Body of pancreas (tissue), 4 donors: ENCODE measurements at regions not wholly inside any gene's neighbourhood (a gene's known extent, or its start where the extent isn't known, plus 50 kb on each side); places are given as distances from the start of the nearest gene placed in this dataset.

Source experiments
- ATAC-seq: fragments of 150-250 bp; one replicate; pipeline ENCODE4 v1.9.1; 2016
- DNase-seq, 4 donors: peaks; one replicate each; pipeline ENCODE4 v3.0.0-alpha.2; 2019
- H3K27ac ChIP-seq, 4 donors: fragments of 200-600 bp; sonication (generic); 1 replicate in 3 of 4; 2 replicates in 1 of 4; pipeline versions ENCODE4 v1.5.1 to v1.6.1; 2016 to 2019; ENCODE audit warnings: mild to moderate bottlenecking in 1 of 4, mixed read lengths in 1 of 4, moderate library complexity in 1 of 4
- H3K27me3 ChIP-seq, 2 donors: fragments of 200-600 bp; sonication (generic); one replicate each; pipeline ENCODE4 v1.6.0; 2016; ENCODE audit warnings: mild to moderate bottlenecking in 1 of 2
- H3K36me3 ChIP-seq, 2 donors: fragments of 200-600 bp; sonication (generic); replicated peaks in 1 of 2; 2 replicates each; pipeline ENCODE4 v1.5.1; 2016; ENCODE audit warnings: low read depth in 2 of 2; ENCODE audit not compliant: insufficient read depth in 1 of 2
- H3K4me1 ChIP-seq: fragments of 200-600 bp; sonication (generic); one replicate; pipeline ENCODE4 v1.6.0; 2016
- H3K4me3 ChIP-seq, 2 donors: fragments of 200-600 bp; sonication (generic); 1 replicate in 1 of 2; 2 replicates in 1 of 2; pipeline ENCODE4 v1.5.1; 2016 to 2019
- H3K9me3 ChIP-seq, 3 donors: fragments of 200-600 bp; sonication (generic); 1 replicate in 2 of 3; 2 replicates in 1 of 3; pipeline ENCODE4 v1.5.1; 2016
- POLR2A ChIP-seq, 3 donors: fragments of 450-650 bp; IDR thresholded peaks; one replicate each; pipeline ENCODE4 v1.6.1; 2016; ENCODE audit warnings: antibody characterized with exemption in 3 of 3, mild to moderate bottlenecking in 2 of 3
- WGBS, 2 donors: methylation state at CpG; one replicate each; pipeline ENCODE4 v1.1.5; 2017; 5-methylcytosine and 5-hydroxymethylcytosine counted together
- intact Hi-C: fragments of 100-400 bp; cut with DNase I; formaldehyde crosslinking; loops from one replicate; pipeline ENCODE4 v1.15.1; 2023
- TF ChIP-seq, protein P1 (sequence below), 7 experiments: fragments of 450-650 bp in 4 of 7; fragments of 200-600 bp in 3 of 7; sonication (generic) in 3 of 7; IDR thresholded peaks; one replicate each; pipeline ENCODE4 v1.5.1; 2016 to 2019; ENCODE audit warnings: antibody characterized with exemption in 7 of 7

DNA sequence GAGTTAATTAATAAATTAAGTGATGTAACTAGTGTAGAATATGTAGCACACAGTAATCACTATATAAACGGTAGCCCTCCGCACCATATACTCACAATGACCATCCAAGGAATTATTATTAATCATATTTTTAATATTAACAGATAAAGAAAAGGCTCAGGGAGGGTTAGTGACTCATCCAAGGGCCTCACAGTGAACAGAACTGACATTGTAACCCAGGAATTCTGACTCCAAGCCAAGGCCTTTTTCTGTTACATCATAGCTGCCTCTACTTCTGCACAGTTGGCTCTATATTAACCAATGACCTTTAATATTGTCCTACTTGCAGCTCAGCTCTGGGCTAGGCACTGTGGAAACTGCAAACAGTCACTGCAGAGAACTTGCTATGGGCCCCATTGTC, 117.5 kb upstream of the SIRPG start:
- WGBS, 2 donors: 67 to 81% methylated on average over 2 of the region's 2 CpGs
- H3K4me3 ChIP-seq: no peak overlapping the region
- ATAC-seq: no peak
- intact Hi-C loops: no loop called here
- no peak overlapping the region for H3K27ac ChIP-seq
- no peak for TF ChIP-seq POLR2A (IDR thresholded peaks at IDR 0.05)
- TF ChIP-seq, protein P1, sequence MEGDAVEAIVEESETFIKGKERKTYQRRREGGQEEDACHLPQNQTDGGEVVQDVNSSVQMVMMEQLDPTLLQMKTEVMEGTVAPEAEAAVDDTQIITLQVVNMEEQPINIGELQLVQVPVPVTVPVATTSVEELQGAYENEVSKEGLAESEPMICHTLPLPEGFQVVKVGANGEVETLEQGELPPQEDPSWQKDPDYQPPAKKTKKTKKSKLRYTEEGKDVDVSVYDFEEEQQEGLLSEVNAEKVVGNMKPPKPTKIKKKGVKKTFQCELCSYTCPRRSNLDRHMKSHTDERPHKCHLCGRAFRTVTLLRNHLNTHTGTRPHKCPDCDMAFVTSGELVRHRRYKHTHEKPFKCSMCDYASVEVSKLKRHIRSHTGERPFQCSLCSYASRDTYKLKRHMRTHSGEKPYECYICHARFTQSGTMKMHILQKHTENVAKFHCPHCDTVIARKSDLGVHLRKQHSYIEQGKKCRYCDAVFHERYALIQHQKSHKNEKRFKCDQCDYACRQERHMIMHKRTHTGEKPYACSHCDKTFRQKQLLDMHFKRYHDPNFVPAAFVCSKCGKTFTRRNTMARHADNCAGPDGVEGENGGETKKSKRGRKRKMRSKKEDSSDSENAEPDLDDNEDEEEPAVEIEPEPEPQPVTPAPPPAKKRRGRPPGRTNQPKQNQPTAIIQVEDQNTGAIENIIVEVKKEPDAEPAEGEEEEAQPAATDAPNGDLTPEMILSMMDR (IDR thresholded peaks at IDR 0.05): no peak
- no peak for DNase-seq
- H3K27me3 ChIP-seq: no peaks in the 10 kb centered on the region
- H3K4me1 ChIP-seq: peaks cover 9% of the 10 kb centered on the region
- no peaks in the 10 kb centered on the region for H3K36me3 ChIP-seq
- H3K9me3 ChIP-seq: no peaks in the 10 kb centered on the region

DNA sequence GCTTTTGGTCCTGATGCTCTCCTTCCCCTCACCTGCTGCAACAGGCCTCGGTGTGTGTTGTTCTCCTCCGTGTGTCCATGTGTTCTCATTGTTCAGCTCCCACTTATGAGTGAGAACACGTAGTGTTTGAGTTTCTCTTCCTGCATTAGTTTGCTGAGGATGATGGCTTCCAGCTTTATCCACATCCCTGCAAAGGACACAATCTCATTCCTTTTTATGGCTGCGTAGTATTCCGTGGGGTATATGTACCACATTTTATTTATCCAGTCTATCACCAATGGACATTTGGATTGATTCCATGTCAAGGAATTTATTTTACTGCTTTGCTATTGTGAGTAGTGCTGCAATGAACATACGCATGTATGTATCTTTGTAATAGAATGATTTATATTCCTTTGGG, 116.9 kb upstream of the SIRPG start:
- Histone ChIP-seq H3K27ac (no peak overlapping the region), H3K9me3 (no peaks in the 10 kb centered on the region), H3K4me3 (no peak overlapping the region), H3K36me3 (no peaks in the 10 kb centered on the region), H3K4me1 (peaks cover 9% of the 10 kb centered on the region), H3K27me3 (no peaks in the 10 kb centered on the region)
- no peak for TF ChIP-seq POLR2A (IDR thresholded peaks at IDR 0.05)
- TF ChIP-seq, protein P1 (IDR thresholded peaks at IDR 0.05): no peak
- DNase-seq (no peak), ATAC-seq (no peak)
- WGBS, 2 donors: 94 to 98% methylated on average over 6 of the region's 6 CpGs
- intact Hi-C loops: no loop called here

DNA sequence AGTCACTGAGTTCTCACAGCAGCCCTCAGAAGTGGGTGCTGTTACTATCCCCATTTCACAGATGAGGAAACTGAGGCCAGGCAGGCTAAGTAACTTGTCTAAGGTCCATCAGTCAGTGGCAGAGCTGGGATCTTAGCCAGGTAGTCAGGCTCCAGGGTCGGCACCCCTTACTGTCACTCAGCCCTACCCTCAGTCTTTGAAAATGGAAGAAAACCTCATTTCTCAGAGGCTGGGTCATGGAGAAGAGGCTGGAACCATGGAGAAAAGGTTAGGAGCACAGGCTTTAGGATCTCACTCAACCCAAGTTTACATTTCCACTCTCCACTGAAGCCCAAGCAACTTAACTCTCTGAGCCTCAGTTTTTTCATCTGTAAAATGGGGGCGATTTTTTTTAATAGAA, 116.2 kb upstream of the SIRPG start:
- no peaks in the 10 kb centered on the region for H3K36me3 ChIP-seq
- H3K27me3 ChIP-seq: no peaks in the 10 kb centered on the region
- WGBS, 2 donors: 80 to 88% methylated on average over 2 of the region's 2 CpGs
- H3K4me3 ChIP-seq: no peak overlapping the region
- H3K9me3 ChIP-seq: no peaks in the 10 kb centered on the region
- H3K27ac ChIP-seq: no peak overlapping the region
- DNase-seq (no peak), ATAC-seq (no peak)
- intact Hi-C loops: no loop called here
- TF ChIP-seq, protein P1 (IDR thresholded peaks at IDR 0.05): no peak
- no peak for TF ChIP-seq POLR2A (IDR thresholded peaks at IDR 0.05)
- peaks cover 9% of the 10 kb centered on the region for H3K4me1 ChIP-seq

DNA sequence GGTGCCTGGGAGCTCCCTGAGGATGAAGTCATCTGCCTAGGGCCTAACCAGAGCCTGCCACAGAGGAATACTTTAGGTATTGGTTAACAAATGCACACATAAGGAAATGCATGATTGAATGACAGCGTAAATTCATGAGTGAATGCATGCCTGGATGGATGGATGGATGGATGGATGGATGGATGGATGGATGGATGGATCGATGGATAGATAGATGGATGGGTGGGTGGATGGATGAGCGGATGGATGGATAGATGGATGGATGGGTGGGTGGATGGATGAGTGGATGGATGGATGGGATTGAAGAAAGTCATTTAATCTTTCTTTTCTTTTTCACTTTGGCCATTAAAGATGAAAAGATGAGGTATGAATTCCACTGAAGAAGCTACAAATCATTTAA, 111.9 kb upstream of the SIRPG start:
- Histone ChIP-seq H3K9me3 (no peaks in the 10 kb centered on the region), H3K27ac (no peak overlapping the region), H3K4me3 (no peak overlapping the region), H3K4me1 (peaks cover 3% of the 10 kb centered on the region), H3K36me3 (no peaks in the 10 kb centered on the region), H3K27me3 (no peaks in the 10 kb centered on the region)
- WGBS, 2 donors: 70 to 81% methylated on average over 3 of the region's 3 CpGs
- TF ChIP-seq, protein P1 (IDR thresholded peaks at IDR 0.05): no peak
- no peak for TF ChIP-seq POLR2A (IDR thresholded peaks at IDR 0.05)
- intact Hi-C loops: no loop called here
- no peak for ATAC-seq
- no peak for DNase-seq

DNA sequence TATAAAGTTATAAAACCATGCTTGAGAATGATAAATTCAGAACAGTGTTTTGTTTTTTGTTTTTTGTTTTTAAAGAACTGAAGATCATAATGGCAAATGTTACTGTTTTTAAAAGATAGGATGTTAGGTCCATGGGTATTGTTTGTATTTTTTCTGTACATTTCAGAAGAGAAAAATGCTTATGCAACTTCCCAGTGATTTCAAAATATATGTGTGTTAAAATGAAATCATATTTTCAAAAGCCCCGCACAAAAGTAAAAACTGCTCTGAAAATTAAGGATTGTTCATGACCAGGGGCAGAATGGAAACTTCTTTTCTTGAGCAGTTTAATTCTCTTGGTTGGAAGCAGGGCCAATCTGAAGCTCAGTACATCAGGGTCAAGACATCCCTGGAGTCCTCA, 109.2 kb upstream of the SIRPG start:
- WGBS, 2 donors: 73 to 77% methylated on average over 1 of the region's 1 CpG
- no peak for ATAC-seq
- H3K36me3 ChIP-seq: no peaks in the 10 kb centered on the region
- no peaks in the 10 kb centered on the region for H3K9me3 ChIP-seq
- no peak for TF ChIP-seq POLR2A (IDR thresholded peaks at IDR 0.05)
- TF ChIP-seq, protein P1 (IDR thresholded peaks at IDR 0.05): no peak
- DNase-seq: no peak
- H3K4me1 ChIP-seq: peaks cover 5% of the 10 kb centered on the region
- no peak overlapping the region for H3K4me3 ChIP-seq
- intact Hi-C loops: no loop called here
- H3K27ac ChIP-seq: no peak overlapping the region
- H3K27me3 ChIP-seq: no peaks in the 10 kb centered on the region
